Keratinocyte (primary cell): ENCODE measurements at regions not wholly inside any gene's neighbourhood (a gene's known extent, or its start where the extent isn't known, plus 50 kb on each side); places are given as distances from the start of the nearest gene placed in this dataset.
"Not testable (repeated sequence)": the region's sequence is repeated elsewhere in the genome, so short reads cannot be mapped to it uniquely, and the experiment has no call there.

Experiments used
- EZH2 ChIP-seq: IDR thresholded peaks from one replicate; pipeline ENCODE4 v1.6.1; 2012; ENCODE audit warnings: inconsistent platforms, mild to moderate bottlenecking, low read length, moderate library complexity
- TF ChIP-seq, protein P1 (sequence below), 3 experiments: IDR thresholded peaks in 1 of 3; conservative IDR thresholded peaks in 1 of 3; optimal IDR thresholded peaks in 1 of 3; 2 replicates in 2 of 3; 3 replicates in 1 of 3; pipeline versions ENCODE3 to v1.5.1; 2011; ENCODE audit warnings: low read length in 3 of 3, mild to moderate bottlenecking in 3 of 3, moderate library complexity in 2 of 3, control low read depth in 1 of 3, inconsistent platforms in 1 of 3; ENCODE audit not compliant: insufficient read depth in 2 of 3; ENCODE audit errors: extremely low read depth in 1 of 3

DNA sequence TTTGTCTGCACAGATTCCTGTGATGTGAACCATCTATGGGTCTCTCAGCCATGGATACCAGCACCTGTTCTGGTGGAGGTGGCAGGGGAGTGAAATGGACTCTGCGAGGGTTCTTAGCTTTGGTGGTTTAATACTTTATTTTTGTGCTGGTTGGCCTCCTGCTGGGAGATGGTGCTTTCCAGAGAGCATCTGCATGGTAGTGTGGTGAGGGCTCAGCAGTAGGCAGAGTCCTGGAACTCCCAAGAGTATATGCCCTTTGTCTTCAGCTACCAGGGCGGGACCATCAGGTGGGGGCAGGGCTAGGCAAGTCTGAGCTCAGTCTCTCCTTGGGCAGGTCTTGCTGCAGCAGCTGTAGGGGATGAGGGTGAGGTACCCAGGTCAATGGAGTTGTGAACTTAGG is 97.5 kb upstream of the TRIM2 start:
- TF ChIP-seq, protein P1, sequence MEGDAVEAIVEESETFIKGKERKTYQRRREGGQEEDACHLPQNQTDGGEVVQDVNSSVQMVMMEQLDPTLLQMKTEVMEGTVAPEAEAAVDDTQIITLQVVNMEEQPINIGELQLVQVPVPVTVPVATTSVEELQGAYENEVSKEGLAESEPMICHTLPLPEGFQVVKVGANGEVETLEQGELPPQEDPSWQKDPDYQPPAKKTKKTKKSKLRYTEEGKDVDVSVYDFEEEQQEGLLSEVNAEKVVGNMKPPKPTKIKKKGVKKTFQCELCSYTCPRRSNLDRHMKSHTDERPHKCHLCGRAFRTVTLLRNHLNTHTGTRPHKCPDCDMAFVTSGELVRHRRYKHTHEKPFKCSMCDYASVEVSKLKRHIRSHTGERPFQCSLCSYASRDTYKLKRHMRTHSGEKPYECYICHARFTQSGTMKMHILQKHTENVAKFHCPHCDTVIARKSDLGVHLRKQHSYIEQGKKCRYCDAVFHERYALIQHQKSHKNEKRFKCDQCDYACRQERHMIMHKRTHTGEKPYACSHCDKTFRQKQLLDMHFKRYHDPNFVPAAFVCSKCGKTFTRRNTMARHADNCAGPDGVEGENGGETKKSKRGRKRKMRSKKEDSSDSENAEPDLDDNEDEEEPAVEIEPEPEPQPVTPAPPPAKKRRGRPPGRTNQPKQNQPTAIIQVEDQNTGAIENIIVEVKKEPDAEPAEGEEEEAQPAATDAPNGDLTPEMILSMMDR (optimal IDR thresholded peaks at IDR 0.05 in 1 of 3, IDR thresholded peaks at IDR 0.05 in 1 of 3, conservative IDR thresholded peaks at IDR 0.05 in 1 of 3; ENCODE audit: extremely low read depth in 1 of 3, insufficient read depth in 2 of 3, low read length in 3 of 3) = not testable (repeated sequence)
- TF ChIP-seq EZH2 = not testable (repeated sequence)
